ENCODE measurements at regions not wholly inside any gene's neighbourhood (a gene's known extent, or its start where the extent isn't known, plus 50 kb on each side); places are given as distances from the start of the nearest gene placed in this dataset.

DNA sequence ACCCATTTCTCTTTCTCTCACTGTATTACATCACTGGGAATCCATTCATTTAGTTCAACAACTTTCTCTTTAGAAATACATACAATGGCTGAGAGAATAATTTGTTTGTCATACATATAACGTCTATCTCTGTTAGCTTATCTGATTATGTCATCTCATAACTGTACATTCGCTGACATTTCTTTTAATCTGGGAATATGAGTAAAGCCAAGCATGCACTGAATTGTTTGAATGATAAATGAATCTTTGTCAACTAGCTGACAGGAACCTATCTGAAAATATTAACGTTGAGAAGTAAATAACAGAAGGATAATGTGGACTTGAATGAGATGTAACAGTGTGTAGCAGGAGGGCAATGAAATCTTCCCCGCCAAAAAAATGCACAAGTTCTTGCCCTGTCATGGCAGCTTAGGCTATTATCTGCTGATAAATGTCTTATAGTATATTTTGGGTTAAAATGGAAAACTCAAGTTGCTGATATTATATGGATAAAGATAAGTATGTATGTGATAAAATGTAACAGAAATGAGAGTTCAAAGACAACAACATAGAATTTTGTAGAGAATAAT is 581.2 kb upstream of the ADGRB3 start (continued):
- TF ChIP-seq TEAD4 (IDR thresholded peaks at IDR 0.05; ENCODE audit: low read depth, low read length) (no peak), CEBPB (IDR thresholded peaks at IDR 0.05; ENCODE audit: low read depth, low read length) (no peak), CREB1 (IDR thresholded peaks at IDR 0.05) (no peak), HDAC2 (IDR thresholded peaks at IDR 0.05; ENCODE audit: borderline replicate concordance in 1 of 2, low read depth in 2 of 2, low read length in 2 of 2) (no peak), SP1 (IDR thresholded peaks at IDR 0.05; ENCODE audit: low read depth, low read length) (no peak), TBP (IDR thresholded peaks at IDR 0.05; ENCODE audit: low read depth, low read length) (no peak), PHF8 (conservative IDR thresholded peaks at IDR 0.05; ENCODE audit: low read depth, low read length) (no peak), RXRA (IDR thresholded peaks at IDR 0.05; ENCODE audit: insufficient read depth, low read depth, low read length) (no peak)

Data from H1 (cell line).